Choroid plexus epithelial cell (primary cell): ENCODE measurements at regions not wholly inside any gene's neighbourhood (a gene's known extent, or its start where the extent isn't known, plus 50 kb on each side); places are given as distances from the start of the nearest gene placed in this dataset.

Experiments used
- DNase-seq: peaks from one replicate; pipeline ENCODE4 v3.0.0-alpha.2; 2010; ENCODE audit warnings: low read depth
- H3K4me3 ChIP-seq: 2 replicates; pipeline ENCODE4 v1.5.1; 2011; ENCODE audit warnings: low read depth, mild to moderate bottlenecking, control low read depth, low read length, moderate library complexity
- CTCF ChIP-seq: conservative IDR thresholded peaks from 2 replicates; pipeline ENCODE4 v1.5.1; 2011; ENCODE audit warnings: low read depth, mild to moderate bottlenecking, control low read depth, inconsistent platforms, low read length, moderate library complexity

GRCh38 chr13:78022164-78022877 lies 103.7 kb upstream of the EDNRB start:
- H3K4me3 ChIP-seq: no peak overlapping the region
- no peak for TF ChIP-seq CTCF
- peak; percentile 77 for DNase-seq

GRCh38 chr13:78020861-78021260 lies 102.2 kb upstream of the EDNRB start:
- no peak overlapping the region for H3K4me3 ChIP-seq
- TF ChIP-seq CTCF: no peak
- DNase-seq: no peak

- no peak overlapping the region for H3K4me3 ChIP-seq
- TF ChIP-seq CTCF: no peak
- DNase-seq: no peak
Measured at GRCh38 chr13:78015782-78016181, 97.2 kb upstream of the EDNRB start.

GRCh38 chr13:78012046-78012445 lies 93.4 kb upstream of the EDNRB start:
- H3K4me3 ChIP-seq: no peak overlapping the region
- no peak for DNase-seq
- no peak for TF ChIP-seq CTCF

- TF ChIP-seq CTCF: no peak
- H3K4me3 ChIP-seq: no peak overlapping the region
Measured at GRCh38 chr13:78004821-78005220, 86.2 kb upstream of the EDNRB start.

GRCh38 chr13:77999746-78000145 lies 81.1 kb upstream of the EDNRB start:
- no peak overlapping the region for H3K4me3 ChIP-seq
- TF ChIP-seq CTCF: no peak
- DNase-seq: no peak

More at GRCh38 chr13:78004821-78005220, 86.2 kb upstream of the EDNRB start:
- no peak for DNase-seq

- no peak for DNase-seq
- no peak for TF ChIP-seq CTCF
- H3K4me3 ChIP-seq: no peak overlapping the region
Measured at GRCh38 chr13:77994166-77994565, 75.5 kb upstream of the EDNRB start.
